GM18907 (cell line): ENCODE measurements at regions not wholly inside any gene's neighbourhood (a gene's known extent, or its start where the extent isn't known, plus 50 kb on each side); places are given as distances from the start of the nearest gene placed in this dataset.
"Not testable (repeated sequence)": the region's sequence is repeated elsewhere in the genome, so short reads cannot be mapped to it uniquely, and the experiment has no call there.

ENCODE experiments used
- ATAC-seq: cut with Tn5 transposase; IDR thresholded peaks from one replicate; pipeline ENCODE4 v1.9.1; 2021; ENCODE audit warnings: mild to moderate bottlenecking, moderate library complexity; ENCODE audit not compliant: unreplicated experiment

- no peak for ATAC-seq
These were observed 78.8 kb upstream of the TOP3B start for GRCh38 chr22:22061085-22062077.

- ATAC-seq, result no peak
These were observed 77.9 kb upstream of the TOP3B start for GRCh38 chr22:22060200-22061084.

- ATAC-seq, result no peak
These were observed 76.9 kb upstream of the TOP3B start for GRCh38 chr22:22059291-22060002.

GRCh38 chr22:22058633-22059290, 76.2 kb upstream of the TOP3B start:
- ATAC-seq, result no peak

- ATAC-seq, result no peak
These were observed 75.2 kb upstream of the TOP3B start for GRCh38 chr22:22057617-22058378.

GRCh38 chr22:22056809-22057594, 74.4 kb upstream of the TOP3B start:
- ATAC-seq, result not testable (repeated sequence)

- not testable (repeated sequence) for ATAC-seq
These were observed 70.1 kb upstream of the TOP3B start for GRCh38 chr22:22052548-22053139.

- not testable (repeated sequence) for ATAC-seq
These were observed 68.4 kb upstream of the TOP3B start for GRCh38 chr22:22051032-22051431.

GRCh38 chr22:22050141-22050775, 67.7 kb upstream of the TOP3B start:
- ATAC-seq, result no peak

GRCh38 chr22:22049684-22050083, 67.1 kb upstream of the TOP3B start:
- ATAC-seq, result no peak

- ATAC-seq, result no peak
These were observed 66.5 kb upstream of the TOP3B start for GRCh38 chr22:22048981-22049531.

GRCh38 chr22:22048318-22048942, 65.8 kb upstream of the TOP3B start:
- ATAC-seq, result no peak

GRCh38 chr22:22047776-22048175, 65.2 kb upstream of the TOP3B start:
- no peak for ATAC-seq

GRCh38 chr22:22047266-22047665, 64.7 kb upstream of the TOP3B start:
- ATAC-seq, result no peak

- no peak for ATAC-seq
These were observed 63.8 kb upstream of the TOP3B start for GRCh38 chr22:22046370-22046769.

GRCh38 chr22:22045571-22046335, 63.2 kb upstream of the TOP3B start:
- no peak for ATAC-seq
